ENCODE measurements at regions not wholly inside any gene's neighbourhood (a gene's known extent, or its start where the extent isn't known, plus 50 kb on each side); places are given as distances from the start of the nearest gene placed in this dataset.

GRCh38 chr13:97100821-97101220 is 106.5 kb upstream of the OXGR1 start:
- TF ChIP-seq, protein P1, sequence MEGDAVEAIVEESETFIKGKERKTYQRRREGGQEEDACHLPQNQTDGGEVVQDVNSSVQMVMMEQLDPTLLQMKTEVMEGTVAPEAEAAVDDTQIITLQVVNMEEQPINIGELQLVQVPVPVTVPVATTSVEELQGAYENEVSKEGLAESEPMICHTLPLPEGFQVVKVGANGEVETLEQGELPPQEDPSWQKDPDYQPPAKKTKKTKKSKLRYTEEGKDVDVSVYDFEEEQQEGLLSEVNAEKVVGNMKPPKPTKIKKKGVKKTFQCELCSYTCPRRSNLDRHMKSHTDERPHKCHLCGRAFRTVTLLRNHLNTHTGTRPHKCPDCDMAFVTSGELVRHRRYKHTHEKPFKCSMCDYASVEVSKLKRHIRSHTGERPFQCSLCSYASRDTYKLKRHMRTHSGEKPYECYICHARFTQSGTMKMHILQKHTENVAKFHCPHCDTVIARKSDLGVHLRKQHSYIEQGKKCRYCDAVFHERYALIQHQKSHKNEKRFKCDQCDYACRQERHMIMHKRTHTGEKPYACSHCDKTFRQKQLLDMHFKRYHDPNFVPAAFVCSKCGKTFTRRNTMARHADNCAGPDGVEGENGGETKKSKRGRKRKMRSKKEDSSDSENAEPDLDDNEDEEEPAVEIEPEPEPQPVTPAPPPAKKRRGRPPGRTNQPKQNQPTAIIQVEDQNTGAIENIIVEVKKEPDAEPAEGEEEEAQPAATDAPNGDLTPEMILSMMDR (IDR thresholded peaks at IDR 0.05): no peak
- TF ChIP-seq POLR2A (IDR thresholded peaks at IDR 0.05): no peak

Measured in ovary (tissue), 3 donors.